OCI-LY1 (cell line): ENCODE measurements at regions not wholly inside any gene's neighbourhood (a gene's known extent, or its start where the extent isn't known, plus 50 kb on each side); places are given as distances from the start of the nearest gene placed in this dataset.

Source experiments
- H2AFZ ChIP-seq: fragments of 200-600 bp; sonication (generic), shearing (Covaris generic); 2 replicates; pipeline ENCODE4 v1.6.0; 2014; ENCODE audit warnings: antibody characterized with exemption, mild to moderate bottlenecking, low read length
- H3F3A ChIP-seq: fragments of 200-600 bp; sonication (generic), shearing (Covaris generic); 2 replicates; pipeline ENCODE4 v1.6.0; 2014; ENCODE audit warnings: mild to moderate bottlenecking, antibody characterized with exemption, low read length, moderate library complexity; ENCODE audit not compliant: insufficient read depth
- H3K27ac ChIP-seq: fragments of 200-600 bp; sonication (generic); 2 replicates; pipeline ENCODE4 v1.5.1; 2014; ENCODE audit warnings: low read length, mixed run types, mild to moderate bottlenecking, low read depth; ENCODE audit not compliant: poor library complexity, severe bottlenecking
- H3K27me3 ChIP-seq: fragments of 200-600 bp; sonication (generic); 2 replicates; pipeline ENCODE4 v1.6.0; 2014; ENCODE audit warnings: antibody characterized with exemption, mild to moderate bottlenecking, low read length, moderate library complexity; ENCODE audit not compliant: insufficient read depth
- H3K36me3 ChIP-seq: fragments of 200-600 bp; sonication (generic); 2 replicates; pipeline ENCODE4 v1.6.1; 2014; ENCODE audit warnings: mild to moderate bottlenecking, antibody characterized with exemption, low read length, moderate library complexity, mixed read lengths; ENCODE audit not compliant: insufficient read depth
- H3K4me1 ChIP-seq: fragments of 200-600 bp; sonication (generic); 2 replicates; pipeline ENCODE4 v1.5.1; 2014; ENCODE audit warnings: mild to moderate bottlenecking, low read length, moderate library complexity; ENCODE audit not compliant: insufficient read depth, severe bottlenecking
- H3K4me2 ChIP-seq: fragments of 200-600 bp; sonication (generic), shearing (Covaris generic); 2 replicates; pipeline ENCODE4 v1.6.1; 2014; ENCODE audit warnings: low read length
- H3K4me3 ChIP-seq: fragments of 200-600 bp; sonication (generic); 2 replicates; pipeline ENCODE4 v1.5.1; 2014; ENCODE audit warnings: low read length, low read depth, mild to moderate bottlenecking, mixed read lengths; ENCODE audit not compliant: poor library complexity, severe bottlenecking
- H3K79me2 ChIP-seq: fragments of 200-600 bp; shearing (Covaris generic); 2 replicates; pipeline ENCODE4 v1.6.1; 2016; ENCODE audit warnings: mixed run types, low read length, mixed read lengths; ENCODE audit not compliant: insufficient read depth
- H3K9ac ChIP-seq: fragments of 200-600 bp; sonication (generic), shearing (Covaris generic); 2 replicates; pipeline ENCODE4 v1.6.1; 2014; ENCODE audit warnings: mild to moderate bottlenecking, low read length, mixed read lengths
- H3K9me2 ChIP-seq: fragments of 200-600 bp; sonication (generic), shearing (Covaris generic); 2 replicates; pipeline ENCODE4 v1.6.1; 2014; ENCODE audit warnings: low read depth, mild to moderate bottlenecking, low read length, mixed read lengths
- H3K9me3 ChIP-seq: fragments of 200-600 bp; shearing (Covaris generic); 2 replicates; pipeline ENCODE4 v1.6.1; 2014; ENCODE audit warnings: low read length, mixed read lengths
- H4K20me1 ChIP-seq: fragments of 200-600 bp; sonication (generic), shearing (Covaris generic); 2 replicates; pipeline ENCODE4 v1.6.0; 2016; ENCODE audit warnings: mild to moderate bottlenecking, low read length; ENCODE audit not compliant: insufficient read depth
- EZH2 ChIP-seq: fragments of 200-600 bp; sonication (generic), shearing (Covaris generic); IDR thresholded peaks from 2 replicates; pipeline ENCODE4 v1.8.0; 2017; ENCODE audit warnings: borderline replicate concordance, mixed run types, mild to moderate bottlenecking, antibody characterized with exemption, low read length, moderate library complexity, mixed read lengths
- TF ChIP-seq, protein P1 (sequence below): fragments of 200-600 bp; sonication (generic), shearing (Covaris generic); IDR thresholded peaks from 2 replicates; pipeline ENCODE4 v1.5.1; 2017; ENCODE audit warnings: mild to moderate bottlenecking, antibody characterized with exemption, low read length, moderate library complexity, mixed read lengths

DNA sequence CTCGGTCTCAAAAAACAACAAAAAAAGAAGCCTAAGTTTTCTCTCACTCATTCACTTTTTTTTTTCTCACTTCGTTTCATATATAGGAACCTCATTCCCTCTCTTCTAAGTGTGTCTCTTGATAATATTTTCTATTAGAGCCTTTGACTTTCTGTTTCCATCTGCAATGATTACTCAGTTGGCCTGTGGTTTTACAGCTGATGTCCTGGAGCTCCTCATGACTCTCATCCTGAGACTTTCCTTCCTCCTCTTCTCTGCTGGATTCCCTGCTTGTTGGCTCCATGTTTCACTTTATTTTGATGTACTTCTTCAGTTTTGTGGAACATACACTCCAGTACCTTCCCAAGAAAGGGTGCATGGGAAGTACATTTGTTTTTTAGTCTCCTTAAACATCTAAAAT lies 154.2 kb upstream of the GATA6 start:
- Histone ChIP-seq H4K20me1 (no peaks in the 10 kb centered on the region), H3K79me2 (no peaks in the 10 kb centered on the region), H3K36me3 (no peaks in the 10 kb centered on the region), H3K9ac (no peak overlapping the region), H3K4me3 (no peak overlapping the region), H2AFZ (no peak overlapping the region), H3K27ac (no peak overlapping the region), H3F3A (no peaks in the 10 kb centered on the region), H3K4me2 (no peak overlapping the region), H3K27me3 (no peaks in the 10 kb centered on the region), H3K9me3 (no peaks in the 10 kb centered on the region), H3K9me2 (no peaks in the 10 kb centered on the region), H3K4me1 (no peaks in the 10 kb centered on the region)
- TF ChIP-seq, protein P1, sequence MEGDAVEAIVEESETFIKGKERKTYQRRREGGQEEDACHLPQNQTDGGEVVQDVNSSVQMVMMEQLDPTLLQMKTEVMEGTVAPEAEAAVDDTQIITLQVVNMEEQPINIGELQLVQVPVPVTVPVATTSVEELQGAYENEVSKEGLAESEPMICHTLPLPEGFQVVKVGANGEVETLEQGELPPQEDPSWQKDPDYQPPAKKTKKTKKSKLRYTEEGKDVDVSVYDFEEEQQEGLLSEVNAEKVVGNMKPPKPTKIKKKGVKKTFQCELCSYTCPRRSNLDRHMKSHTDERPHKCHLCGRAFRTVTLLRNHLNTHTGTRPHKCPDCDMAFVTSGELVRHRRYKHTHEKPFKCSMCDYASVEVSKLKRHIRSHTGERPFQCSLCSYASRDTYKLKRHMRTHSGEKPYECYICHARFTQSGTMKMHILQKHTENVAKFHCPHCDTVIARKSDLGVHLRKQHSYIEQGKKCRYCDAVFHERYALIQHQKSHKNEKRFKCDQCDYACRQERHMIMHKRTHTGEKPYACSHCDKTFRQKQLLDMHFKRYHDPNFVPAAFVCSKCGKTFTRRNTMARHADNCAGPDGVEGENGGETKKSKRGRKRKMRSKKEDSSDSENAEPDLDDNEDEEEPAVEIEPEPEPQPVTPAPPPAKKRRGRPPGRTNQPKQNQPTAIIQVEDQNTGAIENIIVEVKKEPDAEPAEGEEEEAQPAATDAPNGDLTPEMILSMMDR, result no peak
- TF ChIP-seq EZH2, result no peak

DNA sequence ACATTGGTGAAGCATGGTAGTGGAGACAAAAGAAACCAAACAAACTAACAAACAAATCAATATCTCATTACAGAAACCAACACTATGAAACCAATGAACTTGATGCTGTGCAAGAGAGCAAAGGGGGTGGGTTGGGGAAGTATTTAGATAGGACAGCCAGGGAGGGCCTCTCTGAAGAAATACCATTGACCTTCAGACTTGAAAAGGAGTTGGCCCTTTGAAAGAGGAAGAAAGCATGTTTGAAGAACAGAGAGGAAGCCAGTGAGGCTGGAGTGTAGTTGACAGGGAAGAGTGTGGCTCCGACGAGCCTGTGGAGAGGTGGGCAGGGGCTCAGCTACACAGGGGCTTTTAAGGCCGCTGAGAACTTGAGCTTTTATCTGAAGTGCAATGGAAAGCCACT lies 151.0 kb upstream of the GATA6 start:
- Histone ChIP-seq H3K4me3 (no peak overlapping the region), H4K20me1 (no peaks in the 10 kb centered on the region), H3K36me3 (no peaks in the 10 kb centered on the region), H3K79me2 (no peaks in the 10 kb centered on the region), H3K9me2 (no peaks in the 10 kb centered on the region), H2AFZ (no peak overlapping the region), H3K4me2 (no peak overlapping the region), H3F3A (no peaks in the 10 kb centered on the region), H3K27me3 (no peaks in the 10 kb centered on the region), H3K4me1 (no peaks in the 10 kb centered on the region), H3K27ac (no peak overlapping the region), H3K9me3 (no peaks in the 10 kb centered on the region), H3K9ac (no peak overlapping the region)
- TF ChIP-seq EZH2, result no peak
- TF ChIP-seq, protein P1, result no peak

DNA sequence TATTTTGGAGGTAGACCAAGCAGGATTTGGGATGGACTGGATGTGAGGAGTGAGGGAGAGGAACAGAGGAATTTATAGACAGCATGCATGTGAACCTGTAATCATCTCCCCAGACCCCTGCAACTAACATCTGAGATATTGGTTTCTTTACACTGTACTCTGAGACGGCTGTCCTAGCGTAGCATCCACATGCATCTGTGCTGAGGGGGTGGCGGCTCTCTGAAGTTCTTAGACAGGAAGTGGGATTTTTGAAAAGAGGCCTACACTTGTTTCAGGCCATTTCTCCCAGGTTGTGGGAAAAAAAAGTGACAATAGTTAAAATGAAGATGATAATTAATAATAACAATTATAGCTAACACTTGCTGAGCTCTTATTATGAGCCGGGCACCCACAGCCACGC lies 150.2 kb upstream of the GATA6 start:
- Histone ChIP-seq H3K36me3 (no peaks in the 10 kb centered on the region), H3F3A (no peaks in the 10 kb centered on the region), H3K9me2 (no peaks in the 10 kb centered on the region), H4K20me1 (no peaks in the 10 kb centered on the region), H3K27me3 (no peaks in the 10 kb centered on the region), H3K9me3 (no peaks in the 10 kb centered on the region), H3K79me2 (no peaks in the 10 kb centered on the region), H3K4me1 (no peaks in the 10 kb centered on the region), H3K9ac (no peak overlapping the region), H3K27ac (no peak overlapping the region), H2AFZ (no peak overlapping the region), H3K4me2 (no peak overlapping the region), H3K4me3 (no peak overlapping the region)
- TF ChIP-seq, protein P1, result no peak
- TF ChIP-seq EZH2, result no peak
